DMS114 treated with DMSO at 0.1 percent for 48 hours (cell line): ENCODE measurements at regions not wholly inside any gene's neighbourhood (a gene's known extent, or its start where the extent isn't known, plus 50 kb on each side); places are given as distances from the start of the nearest gene placed in this dataset.

Source experiments
- DNase-seq: peaks from one replicate; lab custom pipeline; 2025; ENCODE audit not compliant: unreplicated experiment; lab: John Stamatoyannopoulos, UW

DNA sequence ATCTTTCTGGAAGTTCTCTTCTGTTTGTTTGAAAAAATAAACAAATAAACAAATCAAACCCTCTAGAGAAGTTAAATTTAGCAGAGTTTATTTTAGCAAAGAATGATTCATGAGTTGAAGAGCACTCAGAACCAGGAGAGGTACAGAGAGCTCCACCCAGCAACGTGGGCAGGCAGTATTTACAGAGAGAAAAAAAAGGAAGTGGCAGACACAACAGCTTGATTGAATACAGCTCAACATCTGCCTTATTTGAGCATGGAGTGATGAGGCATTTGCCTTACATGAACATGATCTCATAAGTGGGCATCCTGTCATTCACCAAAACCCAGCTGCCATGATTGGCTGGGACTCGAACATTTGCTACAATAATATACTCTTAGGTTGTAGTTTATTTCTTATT, 381.6 kb upstream of the ADAMTS16 start:
- no peak for DNase-seq

DNA sequence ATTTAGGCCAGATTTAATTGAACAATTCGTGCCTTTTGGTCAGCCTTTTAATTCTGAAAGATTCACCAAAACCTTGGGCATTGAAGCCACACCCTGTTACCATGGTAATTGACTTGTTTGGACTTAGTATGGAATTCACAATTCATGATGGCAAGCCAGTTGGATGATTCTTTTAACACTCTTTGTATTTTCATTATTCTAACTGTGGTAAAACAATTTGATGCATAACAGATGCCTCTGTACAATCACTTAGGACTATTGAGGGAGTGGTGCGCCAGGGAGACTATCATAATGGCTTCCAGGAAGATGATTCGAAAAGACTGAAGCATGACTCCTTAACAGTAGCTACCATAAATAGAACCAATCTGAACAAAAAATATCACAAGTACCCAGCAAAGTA, 381.1 kb upstream of the ADAMTS16 start:
- DNase-seq = no peak

DNA sequence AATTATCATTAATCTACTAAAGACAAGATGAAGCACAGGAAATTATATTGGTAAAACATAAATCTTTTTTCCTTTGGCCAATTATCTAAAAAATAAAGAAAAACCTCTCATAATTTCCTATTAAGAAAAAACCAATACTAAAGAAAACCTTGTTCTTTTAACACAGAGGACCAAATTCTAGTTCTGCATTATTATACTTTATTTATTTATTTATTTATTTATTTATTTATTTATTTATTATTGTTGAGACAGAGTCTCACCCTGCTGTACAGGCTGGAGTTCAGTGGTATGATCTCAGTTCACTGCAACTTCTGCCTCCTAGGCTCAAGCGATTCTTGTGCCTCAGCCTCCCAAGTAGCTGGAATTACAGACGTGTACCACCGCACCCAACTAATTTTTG, 377.8 kb upstream of the ADAMTS16 start:
- DNase-seq = no peak

DNA sequence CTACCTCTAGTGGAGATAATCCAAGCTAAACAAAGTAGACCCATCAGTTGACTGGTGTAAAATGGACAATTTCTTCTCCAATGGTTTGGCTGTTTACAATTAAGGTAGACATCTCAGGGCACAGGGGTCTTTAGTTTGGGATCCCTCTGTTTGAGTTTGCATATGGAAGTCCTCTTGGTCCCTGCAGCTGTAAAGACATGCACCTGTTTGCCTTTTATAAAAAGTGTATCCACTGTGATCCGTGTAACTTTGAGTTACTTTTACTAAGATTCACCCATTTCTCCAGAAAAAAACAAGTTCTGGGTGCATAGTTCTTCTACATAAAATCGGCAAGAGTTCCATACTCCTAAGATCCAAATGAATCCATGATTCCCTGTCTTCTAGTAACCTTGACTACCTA, 374.7 kb upstream of the ADAMTS16 start:
- DNase-seq = no peak

DNA sequence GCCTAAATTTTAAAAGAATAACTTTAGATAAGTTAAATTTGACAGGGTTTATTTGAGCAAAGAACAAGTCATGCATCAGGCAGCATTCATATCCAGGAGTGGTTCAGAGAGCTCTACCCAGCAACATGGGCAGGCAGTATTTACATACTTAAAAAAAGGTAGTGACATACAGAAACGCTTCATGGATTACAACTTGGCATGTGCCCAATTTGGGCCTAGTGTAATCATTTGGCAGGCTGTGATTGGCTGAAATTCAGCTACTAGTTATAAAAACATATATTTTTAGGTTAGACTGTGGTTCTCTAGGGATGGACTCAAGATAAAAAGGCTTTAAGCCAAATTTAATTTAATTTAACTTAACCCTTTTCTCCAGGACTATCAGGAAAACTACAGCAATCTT, 374.0 kb upstream of the ADAMTS16 start:
- no peak for DNase-seq

DNA sequence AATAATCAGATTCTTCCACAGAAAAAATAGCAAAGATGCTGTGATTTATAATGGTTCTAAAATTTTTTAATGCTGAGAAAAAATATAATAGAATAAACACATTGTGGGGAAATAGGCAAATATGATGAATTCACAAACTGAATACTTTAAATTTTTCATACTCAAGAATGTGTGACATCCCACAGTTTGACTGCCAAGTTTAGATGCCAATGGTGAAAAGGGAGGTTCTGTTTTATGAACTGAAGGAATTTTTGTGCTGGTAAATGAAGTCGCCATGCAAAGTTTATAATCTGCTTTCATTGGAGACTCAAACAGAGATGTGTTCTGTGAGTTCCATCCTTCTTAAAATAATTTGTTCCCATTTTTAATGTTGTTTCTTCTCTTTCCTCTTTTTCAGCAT, 367.5 kb upstream of the ADAMTS16 start:
- DNase-seq = no peak

DNA sequence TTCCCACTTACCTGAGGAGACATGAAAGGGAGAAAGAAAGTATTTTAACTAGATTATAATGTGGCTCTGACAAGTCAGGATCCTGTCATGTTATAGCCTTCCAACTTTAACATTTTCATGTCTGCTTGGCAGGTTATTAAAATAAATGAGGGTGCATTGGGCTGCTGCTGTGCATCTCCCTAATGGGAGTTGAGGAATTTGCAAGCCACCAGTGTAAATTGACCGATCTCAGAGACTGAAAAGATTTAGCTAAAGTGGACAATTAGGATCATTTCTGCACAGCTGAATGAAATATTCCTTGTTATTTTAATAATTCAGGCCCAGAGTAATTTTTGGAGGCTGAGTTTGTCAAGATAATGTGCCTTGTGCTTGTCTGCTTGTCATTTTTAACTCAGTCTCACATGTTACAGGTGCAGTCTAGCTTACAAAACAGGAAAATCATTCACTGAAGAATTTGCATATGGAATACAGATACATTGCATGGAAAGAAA, 366.3 kb upstream of the ADAMTS16 start:
- DNase-seq = no peak

DNA sequence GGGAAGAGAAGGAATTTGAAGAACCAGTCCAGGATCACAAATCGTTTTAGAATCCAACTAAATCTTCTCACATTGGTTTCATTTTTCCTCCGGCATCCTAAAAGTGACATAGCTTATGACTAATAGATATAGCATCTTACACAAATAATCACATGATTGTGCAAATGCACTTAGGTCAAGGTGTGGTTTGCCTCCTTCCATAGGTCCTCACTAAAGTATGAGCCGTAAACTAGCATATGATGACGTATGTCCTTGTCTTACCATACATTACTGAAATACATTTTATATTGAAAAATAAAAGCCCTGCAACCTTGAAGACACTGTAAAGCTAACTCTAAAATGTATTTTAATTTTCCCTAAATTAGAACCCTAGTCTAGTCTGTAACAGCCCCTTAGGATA, 362.7 kb upstream of the ADAMTS16 start:
- no peak for DNase-seq

DNA sequence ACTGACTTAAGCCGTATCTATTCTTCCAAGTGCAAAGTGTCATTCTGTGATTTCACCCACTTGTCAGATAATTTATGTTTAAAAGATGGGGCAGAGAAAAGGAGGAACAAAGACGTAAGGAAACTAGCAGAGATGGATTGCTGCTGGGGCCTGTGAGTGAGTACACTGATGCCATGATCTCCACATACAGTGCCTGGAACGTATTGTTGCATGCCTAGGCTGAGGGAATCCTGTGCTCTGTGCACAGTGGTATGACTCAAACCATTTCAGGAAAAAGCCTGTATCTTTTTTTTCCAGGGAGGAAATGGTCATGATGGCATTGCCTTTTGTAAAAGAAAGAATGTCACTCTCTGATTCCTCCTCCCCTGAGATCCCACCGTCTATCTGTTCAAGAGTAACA, 359.5 kb upstream of the ADAMTS16 start:
- no peak for DNase-seq

DNA sequence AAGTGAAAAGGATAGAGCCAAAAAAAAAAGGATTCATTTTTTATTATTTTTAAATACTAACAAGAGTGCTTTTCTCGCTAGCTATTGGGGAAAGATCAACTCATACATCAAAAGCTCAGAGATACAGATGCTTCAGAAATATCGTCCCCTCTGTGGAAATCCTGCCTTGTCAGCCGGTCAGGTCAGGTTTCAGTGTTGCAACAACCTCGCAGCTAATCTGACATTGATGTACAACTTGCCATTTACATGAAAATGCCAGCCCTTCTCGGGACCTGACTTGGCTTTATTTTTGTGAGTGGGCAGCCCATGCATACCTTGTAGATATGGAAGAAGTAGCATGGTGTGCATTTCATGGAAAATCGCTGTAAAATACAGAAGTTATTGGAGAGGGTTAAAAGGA, 358.8 kb upstream of the ADAMTS16 start:
- DNase-seq = no peak

DNA sequence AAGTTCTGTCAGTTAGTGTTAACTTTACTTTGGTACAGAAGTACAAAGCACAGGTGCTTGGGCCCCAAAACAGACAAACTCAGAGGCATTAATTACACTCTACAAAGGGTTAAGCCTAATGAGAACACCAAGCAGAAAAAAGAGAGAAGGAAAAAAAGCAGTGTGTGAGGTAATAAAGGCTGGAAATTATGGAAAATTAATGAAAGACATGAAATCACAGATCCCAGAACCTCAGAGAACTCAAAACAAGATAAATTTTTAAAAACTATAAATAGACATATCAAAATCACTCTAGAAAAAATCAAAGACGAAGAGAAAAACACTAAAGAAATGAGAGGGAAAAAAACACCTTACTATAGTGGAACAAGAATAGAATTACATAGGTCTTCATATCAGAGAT, 354.2 kb upstream of the ADAMTS16 start:
- DNase-seq = no peak

DNA sequence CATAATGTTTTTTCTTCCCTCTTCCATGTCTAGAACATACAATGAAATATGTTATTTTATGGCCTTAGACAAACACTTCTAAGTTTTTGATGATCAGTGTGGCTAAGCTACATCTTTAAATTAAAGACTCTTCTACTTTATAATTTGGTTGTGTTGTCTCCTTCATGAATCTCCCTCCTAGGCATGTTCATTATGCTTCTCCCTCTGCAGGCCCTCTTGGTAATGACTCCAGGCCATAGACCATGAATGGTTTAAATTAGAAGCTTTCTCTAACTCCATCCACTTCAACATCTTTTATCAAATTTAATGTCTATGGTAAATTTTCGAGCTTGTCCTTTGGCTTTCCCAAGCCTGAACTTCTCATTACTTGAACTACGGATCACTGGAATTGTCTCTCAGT, 342.7 kb upstream of the ADAMTS16 start:
- no peak for DNase-seq

DNA sequence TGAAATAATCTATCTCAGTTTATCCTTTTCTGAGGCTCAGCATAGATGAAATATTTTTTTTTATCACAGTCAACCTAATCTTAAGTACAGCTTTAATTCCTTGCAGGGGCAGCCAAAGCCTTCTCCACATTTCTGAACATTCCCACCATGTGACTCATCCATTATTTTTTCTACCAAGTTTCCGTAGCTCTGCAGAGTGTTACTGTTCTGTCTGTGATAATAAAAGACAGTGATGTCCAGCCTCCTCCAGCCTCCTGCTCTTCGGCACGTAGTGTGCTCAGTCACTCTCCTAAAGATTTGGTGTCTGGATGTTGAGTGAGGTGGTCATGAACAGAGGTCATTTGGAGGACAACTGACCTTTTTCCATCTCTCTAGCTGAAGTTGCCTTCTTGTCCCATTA, 338.1 kb upstream of the ADAMTS16 start:
- DNase-seq = no peak

DNA sequence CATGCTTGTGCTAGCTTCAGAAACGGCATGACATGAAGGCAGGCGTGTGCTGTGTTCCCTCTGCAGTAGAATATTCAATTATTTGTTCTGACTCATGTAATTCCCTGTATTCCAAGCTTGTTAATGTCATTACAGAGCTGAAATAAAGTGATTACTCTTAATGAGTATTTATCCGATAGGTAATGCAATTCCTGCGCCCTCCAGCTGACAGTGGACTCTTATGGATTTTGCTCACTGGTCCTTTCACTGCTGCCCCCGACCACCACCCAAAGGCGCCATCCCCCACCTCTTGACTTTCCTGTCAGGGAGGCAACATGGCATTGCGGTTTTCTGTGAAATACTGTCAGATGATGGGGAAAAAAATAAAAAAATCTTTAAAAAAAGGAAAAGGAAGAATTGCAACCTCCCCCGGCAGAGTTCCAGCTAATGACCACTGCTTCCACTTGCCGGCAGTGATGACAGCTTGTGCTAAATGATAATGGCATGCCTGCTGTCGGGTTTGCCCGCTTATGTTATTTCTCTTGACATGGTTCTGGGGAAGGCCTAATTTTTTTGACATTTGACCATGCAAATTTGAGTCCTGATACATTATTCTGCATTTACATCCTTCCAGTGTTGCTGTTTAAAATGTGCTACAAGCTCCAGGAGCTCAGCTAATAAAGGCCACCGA, 335.3 kb upstream of the ADAMTS16 start:
- DNase-seq = no peak

DNA sequence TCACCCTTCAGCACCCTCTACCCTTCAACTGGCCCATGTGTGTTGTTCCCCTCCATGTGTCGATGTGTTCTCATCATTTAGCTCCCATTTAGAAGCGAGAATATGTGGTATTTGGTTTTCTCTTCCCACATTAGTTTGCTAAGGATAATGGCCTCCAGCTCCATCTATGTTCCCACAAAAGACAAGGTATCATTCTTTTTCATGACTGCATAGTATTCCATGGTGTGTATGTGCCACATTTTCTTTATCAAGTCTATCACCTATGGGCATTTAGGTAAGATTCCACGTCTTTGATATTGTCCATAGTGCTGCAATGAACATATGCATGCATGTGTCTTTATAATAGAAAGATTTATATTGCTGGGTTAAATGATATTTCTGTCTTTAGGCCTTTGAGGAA, 325.1 kb upstream of the ADAMTS16 start:
- DNase-seq = no peak

DNA sequence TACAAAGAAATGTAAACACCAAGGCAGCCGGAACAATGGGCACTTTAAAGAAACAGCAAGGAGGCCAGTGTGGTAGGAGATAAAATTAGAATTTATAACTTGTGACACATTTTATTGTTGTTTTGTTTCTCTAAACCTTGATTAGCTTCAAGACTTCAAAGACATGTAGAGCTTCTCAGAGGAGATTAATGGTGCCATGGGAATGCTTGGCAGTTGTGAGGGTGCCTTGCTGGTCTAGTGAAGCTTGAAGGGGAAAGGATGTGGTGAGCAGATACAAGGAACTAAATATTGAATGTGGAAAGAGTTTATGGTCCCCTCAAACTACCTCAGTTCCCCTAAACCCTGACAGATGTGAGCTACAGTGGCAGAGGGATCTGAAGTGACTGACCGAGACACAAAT, 322.4 kb upstream of the ADAMTS16 start:
- DNase-seq = no peak

DNA sequence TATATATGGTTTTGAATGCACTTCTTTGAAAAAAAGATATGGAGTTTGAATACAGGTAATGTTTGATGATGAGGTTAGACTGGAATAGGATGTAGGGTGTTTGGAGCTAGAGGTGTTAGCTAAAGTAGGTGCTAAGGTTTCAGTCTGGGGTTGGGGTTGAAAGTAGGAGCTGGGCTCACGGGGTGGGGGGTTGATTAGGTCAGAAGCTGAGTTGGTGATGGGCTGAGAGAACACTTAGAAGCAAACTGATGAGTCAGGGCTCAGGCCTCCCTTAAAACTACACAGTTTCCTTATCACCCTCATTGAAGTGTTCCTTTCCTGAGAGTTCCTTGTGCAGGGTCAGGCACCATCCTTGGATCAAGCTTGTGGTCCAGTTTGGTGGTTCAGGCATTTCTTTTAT, 308.8 kb upstream of the ADAMTS16 start:
- DNase-seq = no peak

DNA sequence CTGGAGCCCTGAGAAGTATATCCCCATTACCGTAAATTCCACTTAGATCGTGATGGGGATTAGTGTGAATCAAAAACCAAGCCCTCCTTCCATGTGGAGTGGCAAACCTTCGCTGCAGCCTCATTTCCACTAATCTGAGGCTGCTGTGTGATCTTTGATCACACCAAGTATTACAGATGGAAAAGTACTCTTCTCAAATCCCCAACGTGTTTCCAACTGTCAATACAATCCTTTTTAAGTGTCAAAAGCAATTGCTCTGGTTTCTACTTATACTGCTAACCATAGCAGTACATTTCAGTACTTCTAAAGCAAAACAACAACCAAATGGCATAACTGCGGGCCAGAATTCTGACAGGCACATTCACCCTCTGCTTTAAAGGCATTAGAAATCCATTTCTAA, 307.7 kb upstream of the ADAMTS16 start:
- DNase-seq = no peak

DNA sequence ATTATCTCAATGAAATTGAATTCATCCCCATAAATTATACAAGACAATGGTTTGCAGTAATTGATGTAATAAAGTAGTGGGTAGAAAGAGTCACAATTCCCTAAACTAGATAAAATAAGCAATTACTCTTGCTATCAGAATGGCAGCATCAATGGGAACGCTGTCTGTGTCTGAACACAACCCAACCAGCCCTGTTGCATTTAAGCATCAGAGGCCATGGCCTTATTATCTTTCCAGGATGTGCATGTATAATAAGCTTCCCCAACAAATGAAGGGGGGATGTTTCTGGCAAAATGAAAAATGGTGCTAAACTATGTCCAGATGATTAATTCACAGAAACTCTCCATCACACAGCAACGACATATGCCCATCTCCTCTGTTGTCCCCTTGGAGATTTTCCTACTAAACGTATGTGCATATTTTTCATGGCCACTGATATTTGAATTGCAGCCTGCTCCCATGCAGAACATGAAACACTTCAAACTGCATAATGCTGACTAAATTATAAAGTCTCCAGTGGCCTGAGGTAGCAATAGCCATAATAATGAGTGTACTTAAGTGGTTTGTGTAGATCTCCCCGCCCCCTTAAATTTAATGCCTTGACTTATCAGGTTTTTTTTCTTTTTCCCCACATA, 306.9 kb upstream of the ADAMTS16 start:
- DNase-seq = no peak

DNA sequence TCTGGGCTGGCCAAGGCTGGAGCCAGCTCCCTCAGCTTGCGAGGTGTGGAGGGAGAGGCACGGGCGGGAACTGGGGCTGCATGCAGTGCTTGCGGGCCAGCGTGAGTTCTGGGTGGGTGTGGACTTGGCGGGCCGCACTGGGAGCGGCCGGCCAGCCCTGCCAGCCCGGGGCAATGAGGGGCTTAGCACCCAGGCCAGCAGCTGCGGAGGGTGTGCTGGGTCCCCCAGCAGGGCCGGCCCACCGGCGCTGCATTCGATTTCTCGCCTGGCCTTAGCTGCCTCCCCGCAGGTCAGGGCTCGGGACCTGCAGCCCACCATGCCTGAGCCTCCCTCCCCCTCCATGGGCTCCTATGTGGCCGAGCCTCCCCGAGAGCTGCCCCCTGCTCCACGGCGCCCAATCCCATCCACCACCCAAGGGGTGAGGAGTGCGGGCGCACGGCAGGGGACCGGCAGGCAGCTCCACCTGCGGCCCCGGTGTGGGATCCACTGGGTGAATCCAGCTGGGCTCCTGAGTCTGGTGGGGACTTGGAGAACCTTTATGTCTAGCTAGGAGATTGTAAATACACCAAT, 302.6 kb upstream of the ADAMTS16 start:
- no peak for DNase-seq

DNA sequence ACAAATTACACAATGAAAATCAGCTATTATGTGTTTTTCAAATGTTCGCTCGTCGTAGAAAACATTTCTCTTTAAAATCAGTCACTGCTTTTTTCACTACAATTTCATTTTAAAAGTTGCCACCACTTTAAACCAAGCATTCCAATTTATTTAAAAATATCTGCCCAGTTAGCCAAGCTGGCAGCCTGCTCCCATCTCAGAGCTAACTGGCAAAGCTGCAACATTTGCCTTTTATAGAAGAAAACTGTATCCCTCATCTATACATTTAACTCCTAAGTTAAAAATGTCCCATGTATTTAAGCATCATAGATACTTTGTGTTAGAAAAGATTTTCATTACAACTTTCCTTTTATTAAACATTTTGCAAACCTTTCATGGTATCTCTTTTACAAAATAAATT, 294.9 kb upstream of the ADAMTS16 start:
- no peak for DNase-seq

DNA sequence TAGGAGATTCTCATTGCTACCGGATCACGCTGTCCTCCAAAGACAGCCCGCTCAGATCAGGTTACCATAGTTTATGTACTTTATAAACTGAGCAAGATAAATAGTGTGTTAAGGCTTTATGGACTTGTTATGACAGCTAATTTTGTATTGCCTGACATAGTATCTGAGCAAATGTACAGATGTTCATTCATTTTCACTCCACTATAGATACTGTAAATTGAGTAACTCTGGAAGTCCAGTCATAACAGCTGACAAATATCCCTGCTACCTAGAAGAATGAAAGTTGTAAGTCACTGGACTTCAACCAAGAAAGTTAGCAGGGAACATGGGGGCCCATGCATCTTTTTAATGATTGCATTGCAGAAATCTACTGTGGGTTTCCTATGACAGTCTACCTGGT, 292.4 kb upstream of the ADAMTS16 start:
- no peak for DNase-seq

DNA sequence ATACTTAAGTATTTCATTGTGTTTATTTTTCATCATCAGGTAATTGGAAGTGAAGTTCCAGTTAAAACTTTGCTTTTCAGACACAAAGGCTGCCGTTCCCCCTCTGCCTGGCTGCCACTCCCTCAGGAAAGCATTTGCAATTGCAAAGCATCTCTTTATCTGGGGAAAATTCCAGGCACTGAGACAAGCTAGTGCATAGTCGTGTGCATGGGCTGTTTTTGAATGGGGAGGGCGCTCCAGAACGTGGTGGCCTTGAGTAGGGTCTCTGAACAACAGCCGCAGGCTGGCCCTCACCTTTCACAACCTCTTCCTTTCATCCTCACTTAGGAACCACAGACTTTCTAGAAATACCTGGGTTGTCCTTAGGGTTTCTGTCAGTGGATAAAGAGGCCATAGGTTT, 285.1 kb upstream of the ADAMTS16 start:
- no peak for DNase-seq
